8988T (cell line): ENCODE measurements at regions not wholly inside any gene's neighbourhood (a gene's known extent, or its start where the extent isn't known, plus 50 kb on each side); places are given as distances from the start of the nearest gene placed in this dataset.

Experiments used
- DNase-seq: peaks from one replicate; pipeline ENCODE4 v3.0.0; 2011

DNA sequence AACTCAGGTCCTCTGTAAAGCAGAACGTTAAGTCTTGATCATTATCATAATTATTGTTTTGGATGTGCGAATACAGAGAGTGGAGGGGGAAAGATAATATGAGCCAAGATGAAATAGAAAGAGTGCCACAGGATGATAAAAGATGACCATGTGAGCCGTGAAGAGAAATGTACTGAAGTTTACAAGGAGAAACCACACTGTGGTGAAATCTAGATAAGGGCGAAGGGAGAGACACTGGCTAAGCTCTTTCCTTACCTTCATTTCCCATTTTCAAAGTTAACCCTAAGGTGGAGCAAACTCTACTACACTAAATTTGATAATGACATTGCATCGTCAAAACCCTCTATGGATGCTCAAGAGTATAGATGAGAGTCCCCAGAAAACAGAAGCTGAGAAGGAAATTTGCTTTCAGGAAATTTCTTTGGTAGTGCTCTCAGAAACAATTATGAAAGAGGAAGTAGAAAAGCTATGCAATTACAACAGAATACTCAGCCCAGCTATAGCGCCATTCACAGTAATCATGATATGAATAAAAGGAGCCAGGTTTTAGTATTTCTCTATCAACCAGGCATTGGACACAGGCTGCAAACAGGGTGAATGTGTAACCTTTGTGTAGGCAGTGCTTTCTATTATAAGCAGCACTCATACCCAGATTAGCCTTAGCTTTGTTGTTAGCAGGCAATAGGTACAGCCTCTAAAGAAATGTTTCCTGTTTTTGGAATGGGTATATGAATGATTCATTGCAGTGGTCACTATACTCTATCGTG lies 1080.7 kb downstream of the GRIK2 start:
- DNase-seq: no peak

DNA sequence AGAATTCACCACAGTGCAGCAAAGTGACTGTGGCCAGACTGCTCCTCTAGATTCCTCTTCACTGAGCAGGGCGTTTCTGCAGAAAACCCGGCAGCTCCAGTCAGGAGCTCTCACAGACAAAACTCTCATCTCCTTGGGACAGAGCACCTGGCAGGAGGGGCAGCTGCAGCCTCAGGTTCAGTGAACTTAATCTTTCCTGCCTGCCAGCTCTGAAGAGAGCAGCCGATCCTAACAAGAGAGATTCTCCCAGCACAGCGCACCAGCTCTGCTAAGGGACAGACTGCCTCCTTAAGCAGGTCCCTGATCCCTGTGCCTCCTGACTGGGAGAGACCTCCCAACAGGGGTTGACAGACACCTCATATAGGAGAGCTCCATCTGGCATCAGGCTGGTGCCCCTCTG lies 1065.5 kb downstream of the GRIK2 start:
- no peak for DNase-seq

DNA sequence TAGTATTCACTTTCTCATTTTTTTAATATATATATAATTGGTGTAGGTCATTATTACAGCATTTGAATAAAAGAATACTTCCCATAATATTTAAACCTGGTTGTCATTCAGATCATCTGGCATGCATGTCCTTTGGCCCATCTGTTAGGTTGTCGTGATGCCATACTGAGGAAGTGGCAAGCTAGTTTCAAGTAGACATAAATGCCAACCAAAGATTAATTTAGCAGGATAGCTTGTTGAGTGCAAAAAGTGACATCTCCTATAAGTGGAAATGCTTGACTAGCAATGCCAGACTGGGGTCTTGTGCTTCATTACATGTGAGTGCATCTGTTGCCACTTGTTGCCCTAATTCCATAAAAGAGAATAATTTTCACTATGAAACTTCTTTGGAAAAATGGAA lies 1044.7 kb downstream of the GRIK2 start:
- DNase-seq: no peak

DNA sequence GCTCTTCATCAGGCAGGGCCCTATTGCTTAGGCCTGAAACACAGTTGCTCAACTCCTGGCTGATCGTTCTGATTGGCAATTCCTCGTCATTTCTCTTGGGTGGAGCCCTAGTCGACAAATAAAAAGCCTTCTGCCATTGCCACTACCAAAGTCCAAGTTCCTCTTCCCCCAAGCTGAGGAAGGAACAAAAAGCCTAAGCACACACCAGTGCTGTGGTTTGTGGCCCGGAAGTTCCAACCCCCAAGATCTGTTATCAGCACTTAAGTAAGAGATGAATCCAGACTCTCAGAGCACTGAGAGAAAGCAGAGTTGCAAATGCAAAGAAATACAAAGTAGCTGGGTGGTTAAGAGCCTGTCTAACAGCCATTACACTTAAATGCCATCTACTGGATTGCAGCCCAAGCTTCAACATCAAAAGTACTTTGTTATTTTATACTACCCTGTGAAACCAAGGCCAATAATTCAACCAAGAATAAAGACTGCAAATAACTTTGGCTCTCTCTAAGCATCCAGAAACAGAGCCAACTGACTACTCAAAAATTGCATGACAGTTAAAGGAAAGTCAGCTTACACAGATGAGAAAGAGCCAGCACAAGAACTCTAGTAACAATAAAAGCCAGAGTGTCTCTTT lies 1024.0 kb downstream of the GRIK2 start:
- DNase-seq: no peak

DNA sequence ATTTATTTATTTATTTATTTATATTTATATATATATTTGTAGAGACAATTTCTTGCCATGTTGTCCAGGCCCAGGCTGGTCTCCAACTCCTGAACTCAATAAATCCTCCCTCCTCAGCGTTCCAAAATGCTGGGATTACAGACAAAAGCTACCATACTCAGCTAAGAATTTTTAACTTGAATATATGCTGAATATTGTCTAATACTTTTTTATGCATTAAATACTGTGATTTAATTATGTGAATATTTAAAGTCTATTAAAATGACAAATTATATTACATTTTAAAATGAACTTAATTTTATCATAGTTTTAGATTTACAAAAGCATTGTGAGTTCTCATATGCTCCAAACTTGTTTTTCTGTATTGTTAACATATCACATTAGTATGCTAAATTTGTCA lies 1022.4 kb downstream of the GRIK2 start:
- no peak for DNase-seq

DNA sequence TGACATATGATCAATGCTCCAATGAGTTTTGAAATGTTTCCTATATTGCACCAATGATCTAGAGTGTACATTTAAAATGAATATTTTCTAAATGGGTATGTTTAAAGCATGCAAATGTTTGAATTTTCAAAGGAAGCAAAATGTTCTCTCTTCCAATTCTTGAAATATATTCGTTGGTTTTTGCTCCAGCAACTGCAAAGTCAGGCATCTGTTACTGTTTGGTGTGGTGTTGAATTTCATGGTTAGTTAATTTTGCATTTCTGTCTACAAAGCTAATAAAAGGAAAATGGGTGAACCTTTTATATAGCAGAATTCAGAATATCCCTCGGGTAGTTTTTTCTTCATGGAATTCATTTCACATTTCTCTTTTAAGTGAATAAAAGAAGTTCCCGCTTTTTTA lies 1018.3 kb downstream of the GRIK2 start:
- no peak for DNase-seq

DNA sequence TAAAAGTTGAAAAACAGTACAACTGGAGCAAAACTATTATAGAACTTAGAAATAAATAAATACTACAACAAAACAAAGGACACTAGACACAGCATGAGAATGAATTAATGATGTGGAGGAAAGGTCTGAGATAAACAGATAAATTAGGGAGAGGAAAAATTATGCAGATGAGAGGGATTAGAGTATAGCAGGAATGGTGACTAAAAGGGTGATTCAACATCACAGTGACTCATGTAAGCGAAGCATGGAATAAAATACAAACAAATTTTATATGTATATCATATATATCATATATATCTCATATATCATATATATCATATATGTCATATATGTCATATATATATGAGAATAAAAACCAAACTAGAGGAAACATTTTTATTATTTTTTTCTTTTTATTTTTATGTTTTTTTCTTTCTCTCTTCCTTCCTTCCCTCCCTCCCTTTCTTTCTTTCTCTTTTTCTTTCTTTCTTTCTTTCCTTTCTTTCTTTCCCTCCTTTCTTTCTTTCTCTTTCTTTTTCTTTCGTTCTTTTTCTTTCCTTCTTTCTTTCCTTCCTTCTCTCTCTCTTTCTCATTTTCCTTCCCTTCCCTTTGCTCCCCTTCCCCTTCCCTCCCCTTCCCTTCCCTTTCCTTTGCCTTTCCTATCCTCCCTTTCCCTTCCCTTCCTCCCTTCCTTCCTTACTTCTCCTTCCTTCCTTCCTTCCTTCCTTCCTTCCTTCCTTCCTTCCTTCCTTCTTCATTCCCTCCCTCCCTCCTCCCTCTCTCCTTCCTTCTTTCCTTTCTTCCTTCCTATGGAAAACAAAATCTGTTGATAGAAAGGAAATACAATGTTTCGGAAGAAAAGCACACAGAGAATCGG lies 1014.6 kb downstream of the GRIK2 start:
- DNase-seq: no peak

DNA sequence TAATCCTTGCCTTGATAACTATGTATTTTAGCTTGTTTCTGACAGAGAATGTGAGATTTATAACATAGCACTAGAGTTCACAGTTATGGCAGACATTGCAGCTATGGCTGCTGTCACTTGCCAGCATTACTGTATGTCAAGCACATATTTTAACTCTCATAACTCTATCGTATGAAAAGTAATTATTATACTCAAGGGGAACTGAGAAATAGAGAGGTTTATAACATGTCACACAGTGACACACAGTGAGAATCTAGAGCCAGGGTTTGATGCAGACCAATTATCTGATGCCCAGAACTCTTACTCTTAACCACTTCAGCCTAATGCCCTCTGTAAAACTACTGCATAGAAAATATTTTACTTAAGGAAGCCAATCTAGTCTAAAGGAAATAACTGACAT lies 1012.4 kb downstream of the GRIK2 start:
- no peak for DNase-seq

DNA sequence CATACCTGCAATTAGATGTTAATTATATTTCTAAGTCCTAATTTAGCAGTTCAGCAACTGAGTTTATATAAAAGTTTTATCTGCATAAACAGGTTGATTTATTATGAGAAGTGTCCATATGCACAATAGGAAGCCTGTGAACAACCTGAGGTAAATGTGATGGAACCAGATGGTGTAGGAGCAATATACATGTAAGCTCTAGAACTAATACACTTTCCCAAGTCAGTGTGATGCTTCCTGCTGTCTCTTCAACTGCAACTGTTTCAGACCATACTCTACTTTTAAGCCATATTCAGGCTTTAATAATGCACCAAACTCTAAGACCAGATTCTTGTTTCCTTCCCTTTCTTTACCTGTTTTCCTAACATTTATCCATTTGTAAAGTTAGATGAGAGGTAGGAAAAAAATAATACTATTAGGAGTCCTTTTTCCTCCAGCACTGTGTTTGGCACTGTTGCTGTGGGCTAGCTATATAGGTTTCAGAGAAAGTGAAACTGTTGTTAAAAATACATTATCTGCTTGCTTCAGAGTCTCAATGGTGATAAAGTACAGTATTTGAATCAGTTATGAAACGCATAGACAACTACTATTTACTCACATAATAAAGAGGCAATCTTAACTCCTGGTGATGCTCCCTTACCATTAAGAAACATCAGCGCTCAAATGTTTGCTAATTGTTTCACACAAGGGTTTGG lies 1009.3 kb downstream of the GRIK2 start:
- no peak for DNase-seq

DNA sequence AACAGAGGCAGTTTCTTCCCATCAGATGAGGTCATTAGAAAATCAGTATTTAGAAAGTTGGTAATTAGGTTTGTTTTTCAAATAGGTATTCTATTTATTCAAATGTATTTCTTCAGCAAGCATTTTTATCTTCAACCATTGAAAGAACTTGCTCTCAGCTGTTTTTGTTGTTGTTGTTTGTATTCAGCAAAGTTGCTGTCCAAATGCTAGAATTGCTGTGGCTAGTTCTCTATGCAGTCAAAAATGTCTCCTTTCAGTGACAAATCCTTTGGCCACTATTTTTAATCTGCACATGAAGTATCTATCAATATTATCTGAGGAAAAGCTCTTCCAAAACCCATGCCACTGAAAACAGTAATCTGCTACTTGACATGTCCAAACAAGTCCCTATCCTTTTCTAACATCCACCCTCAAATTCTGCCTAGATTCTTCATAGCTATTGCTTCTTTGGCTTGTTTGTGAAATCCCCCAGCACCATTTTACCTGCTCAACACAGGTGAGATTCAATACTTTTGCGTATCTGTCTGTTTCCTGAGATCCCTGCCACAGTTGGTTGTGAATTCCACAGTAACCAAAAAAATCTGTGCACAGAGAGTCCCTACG lies 1005.4 kb downstream of the GRIK2 start:
- DNase-seq: no peak

DNA sequence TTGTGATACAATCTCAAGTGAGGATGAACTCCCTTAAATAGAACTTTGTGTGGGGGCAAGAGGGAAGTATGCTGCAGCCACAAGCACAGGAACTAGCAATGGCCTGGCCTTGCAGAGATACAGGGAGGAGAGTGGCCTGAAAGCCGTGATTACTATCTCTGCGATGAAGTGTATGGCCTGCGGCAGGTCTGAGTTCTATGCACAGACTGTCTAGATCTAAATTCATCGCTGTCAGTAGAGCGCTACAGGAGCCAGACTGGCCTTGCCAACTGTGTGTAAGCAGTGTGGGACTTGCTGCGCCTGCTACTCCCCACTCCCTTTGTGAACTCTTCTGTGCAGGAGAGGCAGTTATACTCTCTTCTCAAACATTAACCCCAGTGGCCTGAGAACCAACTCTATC lies 997.0 kb downstream of the GRIK2 start:
- DNase-seq: no peak

DNA sequence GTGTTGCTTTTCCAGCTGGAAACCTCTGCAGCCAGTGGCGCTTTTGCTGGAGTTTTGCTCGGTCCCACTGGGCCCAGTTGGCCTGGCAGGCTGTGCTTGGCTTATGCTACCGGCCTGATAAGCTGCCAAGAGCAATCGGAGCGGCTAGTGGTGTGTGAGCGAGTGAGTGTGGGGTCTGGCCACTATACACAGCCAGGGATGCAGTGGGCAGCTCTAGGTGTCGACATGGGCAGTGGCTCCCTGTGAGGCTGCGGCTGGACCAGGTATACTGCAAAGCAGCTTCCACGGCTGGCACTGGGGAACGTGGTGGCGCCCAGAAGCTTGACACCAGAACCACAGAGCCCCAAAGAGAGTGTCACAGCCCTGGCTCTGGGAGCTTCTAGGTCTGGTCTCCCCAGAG lies 996.5 kb downstream of the GRIK2 start:
- no peak for DNase-seq

DNA sequence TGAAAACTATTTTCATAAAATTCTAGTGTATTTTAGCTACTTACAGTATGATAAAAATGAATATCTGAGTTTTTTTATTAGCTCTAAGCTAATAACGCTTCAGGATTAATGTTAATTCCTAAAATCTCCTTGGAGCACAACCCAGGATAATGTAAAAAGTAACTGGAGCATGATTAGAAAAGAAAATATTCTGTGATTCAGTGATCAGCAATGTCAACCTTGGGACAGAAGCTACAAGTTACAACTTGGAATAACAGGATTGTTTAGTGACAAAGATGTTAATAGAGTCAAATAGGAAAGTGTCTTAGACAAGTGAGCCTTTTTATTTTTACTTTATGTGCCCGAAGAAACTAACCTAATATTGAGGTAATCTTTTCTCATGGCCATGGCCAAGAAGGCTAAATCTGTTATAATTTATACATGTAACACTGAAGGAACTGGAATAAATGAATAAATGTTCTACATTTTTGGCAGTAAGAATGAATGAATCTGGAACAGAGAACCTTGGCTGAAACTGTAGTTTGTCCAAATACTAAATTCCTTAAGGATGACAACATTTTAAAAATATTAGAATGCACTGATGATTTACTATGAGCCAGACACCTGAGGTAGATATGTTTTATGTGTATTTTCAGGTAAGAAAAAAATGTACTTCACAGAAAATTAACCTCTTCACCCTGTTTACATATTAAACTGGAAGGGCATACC lies 994.0 kb downstream of the GRIK2 start:
- DNase-seq: no peak

DNA sequence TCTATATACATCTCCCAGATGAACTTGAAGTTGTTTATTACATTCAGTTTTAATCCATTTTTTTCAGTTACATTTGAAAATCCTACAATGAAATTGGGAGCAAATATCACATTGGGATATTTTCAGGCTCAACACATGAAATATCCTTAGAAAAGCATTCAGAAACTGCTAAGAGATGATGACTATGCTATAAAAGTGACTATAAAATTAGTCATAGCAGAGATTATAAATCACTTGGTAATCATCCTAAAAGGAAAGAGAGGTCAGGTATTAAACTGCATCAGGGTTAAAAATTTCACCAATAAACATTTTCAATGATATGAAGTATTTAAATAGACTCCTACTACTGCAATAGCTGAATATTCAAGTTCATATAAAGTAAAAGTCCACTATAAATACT lies 987.7 kb downstream of the GRIK2 start:
- no peak for DNase-seq

DNA sequence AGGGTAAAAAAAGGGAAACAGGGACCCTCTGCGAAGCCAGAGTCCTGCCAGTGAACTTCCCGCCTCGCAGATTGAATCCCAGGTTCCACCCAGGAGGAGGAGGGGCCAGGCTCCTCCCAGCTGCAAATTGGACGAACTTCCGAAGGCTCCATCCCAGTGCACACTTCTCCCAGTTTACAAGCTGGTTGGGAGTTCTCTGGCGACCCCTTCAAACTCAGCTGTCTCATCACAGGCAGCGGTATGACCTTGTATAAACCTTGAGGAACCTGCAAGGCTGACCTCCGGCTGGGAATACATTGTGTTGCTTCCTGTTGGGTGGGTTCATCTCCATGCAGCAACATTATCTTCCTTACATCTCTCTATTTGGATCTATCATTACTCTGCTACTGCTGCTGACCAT lies 962.7 kb downstream of the GRIK2 start:
- DNase-seq: no peak

DNA sequence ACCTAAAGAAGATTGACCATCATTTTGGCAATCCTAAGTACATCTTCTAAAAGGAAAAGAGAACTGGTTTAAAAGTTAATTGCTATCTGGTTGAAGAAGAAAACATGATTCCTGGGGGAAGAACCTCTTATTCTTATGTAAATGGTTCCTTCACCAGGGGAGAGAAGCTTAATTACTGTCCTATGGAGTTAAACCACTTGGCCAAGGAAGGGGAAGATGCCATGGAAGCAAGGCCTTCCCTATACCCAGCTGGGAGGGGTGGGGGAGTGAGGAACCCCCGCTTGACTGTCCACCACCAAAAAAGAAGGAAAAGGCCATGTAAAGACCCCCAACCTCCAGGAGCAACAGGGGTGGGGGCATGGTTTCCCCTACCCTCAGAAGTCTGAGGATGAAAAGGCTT lies 962.1 kb downstream of the GRIK2 start:
- DNase-seq: no peak

DNA sequence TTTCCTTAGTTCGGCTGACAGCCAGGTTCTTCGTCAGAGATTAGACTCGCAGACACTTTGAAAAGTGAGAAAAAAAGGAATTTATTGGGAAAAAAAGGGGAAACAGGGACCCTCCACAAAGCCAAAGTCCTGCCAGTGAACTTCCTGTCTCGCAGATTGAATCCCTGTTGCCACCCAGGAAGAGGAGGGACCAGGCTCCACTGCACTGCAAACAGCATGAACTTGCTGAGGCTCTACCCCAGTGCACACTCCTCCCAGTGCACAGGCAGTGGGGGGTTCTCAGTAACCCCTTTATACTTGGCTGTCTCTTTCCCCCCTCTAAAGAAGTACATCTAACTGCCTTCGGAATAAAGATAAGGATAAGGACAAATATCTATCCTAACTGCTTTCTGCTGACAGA lies 959.0 kb downstream of the GRIK2 start:
- no peak for DNase-seq

DNA sequence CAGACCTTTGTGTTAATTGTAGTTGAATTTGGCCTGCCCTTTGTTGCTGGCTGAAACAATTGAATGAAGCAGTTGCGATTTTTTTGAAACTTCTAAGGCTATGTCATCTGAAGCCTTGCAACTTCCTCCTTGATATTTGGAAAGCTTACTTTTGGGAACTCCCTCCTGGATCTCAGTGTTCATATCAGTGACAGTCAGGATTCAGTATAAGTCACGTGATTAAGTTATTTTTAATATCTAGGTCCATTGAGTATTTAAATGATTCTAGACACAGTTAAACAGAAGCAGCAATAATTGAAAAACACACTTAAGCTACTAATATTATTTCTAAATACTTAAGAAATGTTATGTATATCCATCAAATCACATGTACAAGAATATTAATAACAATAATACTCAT lies 951.3 kb downstream of the GRIK2 start:
- DNase-seq: no peak

DNA sequence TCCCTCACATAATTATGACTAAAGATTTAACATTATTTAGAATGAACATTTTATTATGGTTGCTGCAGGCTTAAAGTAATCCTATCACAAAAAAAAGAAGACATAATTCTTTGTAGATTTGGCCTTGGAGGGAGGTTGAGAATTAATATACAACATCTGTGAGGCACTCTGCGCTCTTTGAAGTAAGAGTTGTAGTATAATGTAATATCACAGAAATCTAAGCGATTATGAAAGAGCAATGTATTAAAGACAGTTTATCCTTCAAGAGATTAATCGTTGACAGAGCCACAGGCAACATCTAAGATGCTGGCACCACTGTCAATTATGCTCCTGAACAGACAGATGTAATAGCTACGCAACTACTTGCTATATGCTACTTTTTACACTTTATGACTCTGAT lies 946.8 kb downstream of the GRIK2 start:
- DNase-seq: no peak

DNA sequence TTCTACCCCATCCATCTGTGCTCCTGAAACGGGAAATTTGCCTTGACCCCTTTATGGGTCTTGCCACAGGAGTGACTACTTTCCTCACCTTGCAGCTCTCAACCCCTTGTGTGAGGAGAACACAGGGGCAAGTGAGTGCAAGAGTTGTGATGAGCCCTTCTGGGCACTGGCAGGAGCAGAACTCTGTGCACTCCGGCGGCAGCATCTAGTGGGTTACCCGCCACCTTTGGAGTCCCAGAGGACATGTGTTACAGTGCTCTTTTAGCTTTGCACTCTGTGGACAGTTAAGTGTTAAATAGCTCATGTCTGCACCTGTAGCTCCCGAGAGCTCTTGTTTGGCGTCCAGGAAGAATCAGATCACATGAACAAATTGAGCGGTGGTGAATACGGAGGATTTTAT lies 940.2 kb downstream of the GRIK2 start:
- no peak for DNase-seq

DNA sequence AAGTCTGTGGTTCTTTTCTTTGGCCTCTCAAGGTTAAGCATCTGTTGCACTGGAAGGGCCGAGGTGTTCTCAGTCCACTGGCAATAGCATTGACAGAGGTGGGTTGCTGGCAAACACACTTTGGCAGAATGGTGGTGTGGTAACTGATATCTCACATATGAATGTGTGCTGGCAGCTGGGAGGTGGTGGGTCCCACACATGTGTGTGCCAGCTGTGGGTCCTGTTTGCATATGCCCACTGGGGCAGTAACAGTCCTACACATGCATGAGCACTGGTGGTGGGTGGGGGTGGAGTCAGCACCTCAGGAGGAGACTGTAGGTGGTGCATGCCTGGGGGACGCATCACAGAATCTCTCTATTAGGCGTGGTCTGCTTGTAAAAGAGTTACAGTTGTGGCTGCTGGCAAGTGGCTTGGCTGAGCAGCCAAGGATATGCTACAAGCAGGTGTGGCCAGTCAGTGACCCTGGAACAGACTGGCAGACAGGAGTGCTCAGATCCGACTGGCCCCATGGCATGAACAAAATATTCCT lies 934.3 kb downstream of the GRIK2 start:
- DNase-seq: no peak

DNA sequence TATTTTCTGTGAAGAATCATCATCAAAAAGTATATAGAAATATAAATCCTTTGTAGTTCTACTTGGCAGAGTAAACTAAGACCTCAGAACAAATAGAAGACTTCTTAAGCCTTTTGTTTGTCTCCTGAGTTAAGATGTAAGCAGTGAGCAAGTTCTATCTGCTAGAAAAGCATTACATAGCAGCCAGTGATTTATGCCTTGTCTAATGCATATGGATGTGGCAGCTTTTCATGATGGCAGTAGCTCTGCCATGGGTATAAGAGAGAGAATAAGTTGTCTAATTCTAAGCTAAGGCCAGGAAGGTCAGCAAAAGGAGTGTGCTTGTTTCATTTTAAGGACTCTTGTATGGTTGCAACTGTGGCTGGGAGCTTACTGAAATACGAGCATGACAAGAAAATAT lies 920.2 kb downstream of the GRIK2 start:
- no peak for DNase-seq
